ELR (cell line): ENCODE measurements at regions not wholly inside any gene's neighbourhood (a gene's known extent, or its start where the extent isn't known, plus 50 kb on each side); places are given as distances from the start of the nearest gene placed in this dataset.

Source experiments
- DNase-seq: peaks from one replicate; pipeline ENCODE4 v3.0.0-alpha.2; 2015; ENCODE audit warnings: low read depth

- no peak for DNase-seq
Observed at GRCh38 chr20:58069207-58069606, 159.2 kb downstream of the ANKRD60 start.

GRCh38 chr20:58065508-58066361 is 162.7 kb downstream of the ANKRD60 start:
- no peak for DNase-seq

GRCh38 chr20:58064411-58065010 is 163.9 kb downstream of the ANKRD60 start:
- no peak for DNase-seq

- no peak for DNase-seq
Observed at GRCh38 chr20:58059260-58059544, 169.3 kb downstream of the ANKRD60 start.

GRCh38 chr20:58058421-58059259 is 169.8 kb downstream of the ANKRD60 start:
- DNase-seq: no peak

- no peak for DNase-seq
Observed at GRCh38 chr20:58056921-58057686, 171.3 kb downstream of the ANKRD60 start.

- no peak for DNase-seq
Observed at GRCh38 chr20:58056021-58056591, 172.3 kb downstream of the ANKRD60 start.

- DNase-seq: no peak
Observed at GRCh38 chr20:58054780-58055373, 173.6 kb downstream of the ANKRD60 start.

GRCh38 chr20:58054082-58054779 is 174.2 kb downstream of the ANKRD60 start:
- DNase-seq: no peak

GRCh38 chr20:58053391-58054055 is 174.9 kb downstream of the ANKRD60 start:
- no peak for DNase-seq

- no peak for DNase-seq
Observed at GRCh38 chr20:58051367-58051766, 177.1 kb downstream of the ANKRD60 start.

GRCh38 chr20:58048096-58048702 is 180.3 kb downstream of the ANKRD60 start:
- DNase-seq: peak; percentile 56

GRCh38 chr20:58046311-58046710 is 182.1 kb downstream of the ANKRD60 start:
- DNase-seq: no peak

GRCh38 chr20:58045579-58045978 is 182.9 kb downstream of the ANKRD60 start:
- DNase-seq: no peak

- DNase-seq: no peak
Observed at GRCh38 chr20:58044931-58045555, 183.4 kb downstream of the ANKRD60 start.

- no peak for DNase-seq
Observed at GRCh38 chr20:58044286-58044685, 184.2 kb downstream of the ANKRD60 start.

GRCh38 chr20:58043236-58044140 is 185.0 kb downstream of the ANKRD60 start:
- no peak for DNase-seq

GRCh38 chr20:58042591-58042990 is 185.9 kb downstream of the ANKRD60 start:
- no peak for DNase-seq
